DMS 273 (cell line): ENCODE measurements at regions not wholly inside any gene's neighbourhood (a gene's known extent, or its start where the extent isn't known, plus 50 kb on each side); places are given as distances from the start of the nearest gene placed in this dataset.

ENCODE experiments used
- DNase-seq: peaks from one replicate; lab custom pipeline; 2025; ENCODE audit not compliant: unreplicated experiment; lab: John Stamatoyannopoulos, UW

- DNase-seq, result peak; percentile 66
Observed at GRCh38 chr3:42013691-42014457, 52.0 kb upstream of the ULK4 start.

DNA sequence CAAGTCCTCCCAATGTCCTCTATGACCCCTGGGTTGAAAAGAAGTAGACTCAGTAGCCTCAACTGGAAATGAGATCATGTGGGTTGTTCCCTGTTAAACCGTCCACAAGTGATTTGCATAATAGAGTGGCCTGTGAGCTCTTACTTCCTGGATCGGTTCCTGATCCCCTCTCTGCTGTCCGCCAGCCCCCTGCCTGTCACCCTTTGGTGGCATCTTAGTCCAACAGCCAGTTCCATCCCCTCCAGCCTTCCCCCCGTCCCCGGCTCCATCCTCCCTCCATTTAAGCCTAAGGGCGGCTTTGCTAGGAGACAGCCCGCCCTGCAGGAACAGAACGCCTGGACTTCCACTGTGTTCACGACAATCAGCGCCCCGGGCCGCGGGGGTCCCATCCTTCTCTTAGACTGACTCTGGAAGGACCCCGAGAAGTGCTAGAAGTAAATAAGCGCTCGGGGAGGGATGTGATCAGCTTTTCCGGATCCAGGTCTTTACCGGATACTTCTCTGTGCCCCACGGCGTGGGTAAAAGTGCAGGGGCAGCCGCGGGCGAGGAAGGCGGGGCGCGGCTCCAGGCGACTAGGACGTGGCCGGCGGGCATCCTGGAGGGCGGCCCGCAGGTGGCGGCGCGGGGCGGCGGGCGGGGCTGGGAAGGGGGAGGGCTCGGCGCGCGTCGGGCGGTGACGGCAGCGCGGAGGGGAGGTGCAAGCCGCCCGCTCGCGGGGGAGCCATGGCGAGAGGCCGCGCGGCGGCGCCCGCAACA is 51.2 kb upstream of the ULK4 start:
- peak; percentile 81 for DNase-seq

GRCh38 chr3:42012383-42012934 is 50.6 kb upstream of the ULK4 start:
- no peak for DNase-seq
